HUES6 (cell line): ENCODE measurements at regions not wholly inside any gene's neighbourhood (a gene's known extent, or its start where the extent isn't known, plus 50 kb on each side); places are given as distances from the start of the nearest gene placed in this dataset.

Experiments
- H3K27ac ChIP-seq: 2 replicates; pipeline ENCODE4 v1.7.0; 2013; ENCODE audit warnings: low read depth, mild to moderate bottlenecking, low read length, inconsistent platforms
- H3K27me3 ChIP-seq: 2 replicates; pipeline ENCODE4 v1.6.1; 2013; ENCODE audit warnings: low read length; ENCODE audit not compliant: control insufficient read depth, insufficient read depth
- H3K36me3 ChIP-seq: 2 replicates; pipeline ENCODE4 v1.6.1; 2013; ENCODE audit warnings: low read length; ENCODE audit not compliant: control insufficient read depth, insufficient read depth
- H3K4me1 ChIP-seq: 2 replicates; pipeline ENCODE4 v1.6.1; 2013; ENCODE audit warnings: low read length; ENCODE audit not compliant: control insufficient read depth, insufficient read depth
- H3K4me3 ChIP-seq: 2 replicates; pipeline ENCODE4 v1.5.1; 2013; ENCODE audit warnings: low read depth, low read length
- H3K9ac ChIP-seq: one replicate; pipeline ENCODE4 v1.6.1; 2013; ENCODE audit warnings: mild to moderate bottlenecking, low read length
- H3K9me3 ChIP-seq: 2 replicates; pipeline ENCODE4 v1.6.1; 2013; ENCODE audit warnings: low read depth, low read length; ENCODE audit not compliant: control insufficient read depth, insufficient read depth

GRCh38 chr12:38016602-38017001 lies 300.0 kb upstream of the ALG10B start:
- Histone ChIP-seq H3K9ac (no peak overlapping the region), H3K27me3 (no peaks in the 10 kb centered on the region), H3K36me3 (no peaks in the 10 kb centered on the region), H3K4me3 (no peak overlapping the region), H3K4me1 (no peaks in the 10 kb centered on the region), H3K27ac (no peak overlapping the region), H3K9me3 (peaks cover 90% of the 10 kb centered on the region)

GRCh38 chr12:38025916-38026315 lies 290.7 kb upstream of the ALG10B start:
- Histone ChIP-seq H3K4me3 (no peak overlapping the region), H3K27ac (no peak overlapping the region), H3K27me3 (no peaks in the 10 kb centered on the region), H3K4me1 (no peaks in the 10 kb centered on the region), H3K9ac (no peak overlapping the region), H3K9me3 (peaks cover 90% of the 10 kb centered on the region), H3K36me3 (no peaks in the 10 kb centered on the region)

GRCh38 chr12:38053113-38053512 lies 263.5 kb upstream of the ALG10B start:
- H3K9me3 ChIP-seq, result peaks cover 92% of the 10 kb centered on the region
- no peak overlapping the region for H3K4me3 ChIP-seq
- no peak overlapping the region for H3K9ac ChIP-seq
- H3K36me3 ChIP-seq, result no peaks in the 10 kb centered on the region
- no peak overlapping the region for H3K27ac ChIP-seq
- H3K4me1 ChIP-seq, result no peaks in the 10 kb centered on the region; the same call in 1 of the 2 replicates
- H3K27me3 ChIP-seq, result no peaks in the 10 kb centered on the region

GRCh38 chr12:38053655-38054464 lies 262.7 kb upstream of the ALG10B start:
- H3K4me3 ChIP-seq, result no peak overlapping the region
- no peak overlapping the region for H3K9ac ChIP-seq

GRCh38 chr12:38056701-38057689 lies 259.6 kb upstream of the ALG10B start:
- Histone ChIP-seq H3K9me3 (peaks cover 70% of the 10 kb centered on the region), H3K4me3 (peak overlapping the region; percentile 9; the same call in 1 of the 2 replicates), H3K27ac (no peak overlapping the region; the same call in 1 of the 2 replicates), H3K9ac (peak overlapping the region; percentile 65), H3K27me3 (no peaks in the 10 kb centered on the region), H3K4me1 (no peaks in the 10 kb centered on the region; the same call in 1 of the 2 replicates), H3K36me3 (no peaks in the 10 kb centered on the region)

More at GRCh38 chr12:38053655-38054464, 262.7 kb upstream of the ALG10B start:
- H3K27me3 ChIP-seq, result no peaks in the 10 kb centered on the region
- peaks cover 86% of the 10 kb centered on the region for H3K9me3 ChIP-seq
- H3K27ac ChIP-seq, result no peak overlapping the region
- no peaks in the 10 kb centered on the region; the same call in 1 of the 2 replicates for H3K4me1 ChIP-seq
- no peaks in the 10 kb centered on the region for H3K36me3 ChIP-seq

GRCh38 chr12:38099686-38100085 lies 216.9 kb upstream of the ALG10B start:
- Histone ChIP-seq H3K9me3 (peaks cover 34% of the 10 kb centered on the region; the same call in 1 of the 2 replicates), H3K4me1 (no peaks in the 10 kb centered on the region), H3K27me3 (no peaks in the 10 kb centered on the region), H3K4me3 (no peak overlapping the region), H3K36me3 (no peaks in the 10 kb centered on the region), H3K27ac (no peak overlapping the region), H3K9ac (no peak overlapping the region)

GRCh38 chr12:38101753-38102152 lies 214.8 kb upstream of the ALG10B start:
- no peak overlapping the region for H3K4me3 ChIP-seq
- H3K36me3 ChIP-seq, result no peaks in the 10 kb centered on the region
- no peaks in the 10 kb centered on the region for H3K4me1 ChIP-seq
- H3K27me3 ChIP-seq, result no peaks in the 10 kb centered on the region
- peaks cover 40% of the 10 kb centered on the region; the same call in 1 of the 2 replicates for H3K9me3 ChIP-seq
- H3K9ac ChIP-seq, result no peak overlapping the region
- no peak overlapping the region for H3K27ac ChIP-seq

GRCh38 chr12:38102197-38102596 lies 214.4 kb upstream of the ALG10B start:
- Histone ChIP-seq H3K36me3 (no peaks in the 10 kb centered on the region), H3K9me3 (peaks cover 40% of the 10 kb centered on the region; the same call in 1 of the 2 replicates), H3K27me3 (no peaks in the 10 kb centered on the region), H3K4me3 (no peak overlapping the region), H3K9ac (no peak overlapping the region), H3K4me1 (no peaks in the 10 kb centered on the region), H3K27ac (no peak overlapping the region)

- no peak overlapping the region for H3K27ac ChIP-seq
- no peak overlapping the region for H3K4me3 ChIP-seq
- no peak overlapping the region for H3K9ac ChIP-seq
- H3K36me3 ChIP-seq, result no peaks in the 10 kb centered on the region
- no peaks in the 10 kb centered on the region for H3K27me3 ChIP-seq
- peaks cover 32% of the 10 kb centered on the region; the same call in 1 of the 2 replicates for H3K9me3 ChIP-seq
- H3K4me1 ChIP-seq, result no peaks in the 10 kb centered on the region
Measured at GRCh38 chr12:38110026-38110699, 206.4 kb upstream of the ALG10B start.

- Histone ChIP-seq H3K9ac (no peak overlapping the region), H3K9me3 (peaks cover 54% of the 10 kb centered on the region), H3K27ac (no peak overlapping the region), H3K36me3 (no peaks in the 10 kb centered on the region), H3K4me1 (no peaks in the 10 kb centered on the region), H3K4me3 (no peak overlapping the region), H3K27me3 (no peaks in the 10 kb centered on the region)
Measured at GRCh38 chr12:38113991-38114390, 202.6 kb upstream of the ALG10B start.
